Neural cell (in vitro differentiated cells): ENCODE measurements at regions not wholly inside any gene's neighbourhood (a gene's known extent, or its start where the extent isn't known, plus 50 kb on each side); places are given as distances from the start of the nearest gene placed in this dataset.

ENCODE experiments used
- H2AFZ ChIP-seq: fragments of 200-600, 300-800 bp; sonication (generic), shearing (Covaris generic); 2 replicates; pipeline ENCODE4 v1.6.0; 2014; ENCODE audit warnings: low read depth, mild to moderate bottlenecking, antibody characterized with exemption, low read length, moderate library complexity
- H3F3A ChIP-seq: fragments of 200-600 bp; shearing (Covaris generic); 2 replicates; pipeline ENCODE4 v1.6.1; 2016; ENCODE audit warnings: mild to moderate bottlenecking, moderate library complexity, mixed read lengths, antibody characterized with exemption, low read length; ENCODE audit not compliant: insufficient read depth, poor library complexity, severe bottlenecking
- H3K27ac ChIP-seq: fragments of 200-600, 300-800 bp; sonication (generic), shearing (Covaris generic); 2 replicates; pipeline ENCODE4 v1.5.1; 2014; ENCODE audit warnings: mild to moderate bottlenecking, low read length, moderate library complexity
- H3K27me3 ChIP-seq: fragments of 300-800, 200-600 bp; sonication (generic), shearing (Covaris generic); 2 replicates; pipeline ENCODE4 v1.6.0; 2014; ENCODE audit warnings: mild to moderate bottlenecking, low read depth, low read length, moderate library complexity; ENCODE audit not compliant: insufficient read depth
- H3K36me3 ChIP-seq: fragments of 300-800, 200-600 bp; sonication (generic), shearing (Covaris generic); 2 replicates; pipeline ENCODE4 v1.5.1; 2014; ENCODE audit warnings: mild to moderate bottlenecking, antibody characterized with exemption, low read length, moderate library complexity; ENCODE audit not compliant: insufficient read depth
- H3K4me2 ChIP-seq: fragments of 300-800, 200-600 bp; sonication (generic), shearing (Covaris generic); 2 replicates; pipeline ENCODE4 v1.6.0; 2014; ENCODE audit warnings: mild to moderate bottlenecking, low read length
- H3K4me3 ChIP-seq: fragments of 300-800, 200-600 bp; sonication (generic), shearing (Covaris generic); 2 replicates; pipeline ENCODE4 v1.5.1; 2014; ENCODE audit warnings: mild to moderate bottlenecking, low read length, moderate library complexity
- H3K79me2 ChIP-seq: fragments of 200-600 bp; shearing (Covaris generic); replicated peaks from 2 replicates; pipeline ENCODE4 v1.6.0; 2014; ENCODE audit warnings: mild to moderate bottlenecking, low read length, moderate library complexity; ENCODE audit not compliant: insufficient read depth
- H3K9ac ChIP-seq: fragments of 300-800, 200-600 bp; sonication (generic), shearing (Covaris generic); 2 replicates; pipeline ENCODE4 v1.6.1; 2016; ENCODE audit warnings: mild to moderate bottlenecking, low read length, mixed read lengths
- H3K9me2 ChIP-seq: fragments of 200-600 bp; shearing (Covaris generic); 2 replicates; pipeline ENCODE4 v1.6.1; 2016; ENCODE audit warnings: mild to moderate bottlenecking, low read length, mixed read lengths; ENCODE audit not compliant: insufficient read depth
- H3K9me3 ChIP-seq: fragments of 200-600, 300-800 bp; sonication (generic), shearing (Covaris generic); 2 replicates; pipeline ENCODE4 v1.6.1; 2016; ENCODE audit warnings: mild to moderate bottlenecking, mixed run types, low read length, moderate library complexity, mixed read lengths
- H4K20me1 ChIP-seq: fragments of 200-600 bp; shearing (Covaris generic); 2 replicates; pipeline ENCODE4 v1.6.1; 2016; ENCODE audit warnings: mild to moderate bottlenecking, mixed run types; ENCODE audit not compliant: insufficient read depth
- CTCF ChIP-seq: fragments of 450-650 bp; IDR thresholded peaks from 2 replicates; pipeline ENCODE4 v1.5.1; 2014; ENCODE audit warnings: antibody characterized with exemption, mild to moderate bottlenecking, moderate library complexity; ENCODE audit not compliant: poor library complexity, severe bottlenecking
- EP300 ChIP-seq: fragments of 450-650 bp; conservative IDR thresholded peaks from 2 replicates; pipeline ENCODE4 v1.6.1; 2014; ENCODE audit warnings: antibody characterized with exemption, mild to moderate bottlenecking, moderate library complexity; ENCODE audit not compliant: poor library complexity, severe bottlenecking
- EZH2 ChIP-seq: fragments of 200-600, 300-800 bp; shearing (Covaris generic), sonication (generic); IDR thresholded peaks from 2 replicates; pipeline ENCODE4 v1.6.1; 2014; ENCODE audit warnings: antibody characterized with exemption, low read length, borderline replicate concordance, mild to moderate bottlenecking; ENCODE audit not compliant: insufficient read depth, poor library complexity, severe bottlenecking
- MXI1 ChIP-seq: fragments of 450-650 bp; conservative IDR thresholded peaks from 2 replicates; pipeline ENCODE4 v1.6.1; 2014; ENCODE audit warnings: antibody characterized with exemption, mild to moderate bottlenecking; ENCODE audit not compliant: poor library complexity, severe bottlenecking
- POLR2AphosphoS5 ChIP-seq: IDR thresholded peaks from 2 replicates; pipeline ENCODE4 v1.6.1; 2012
- RAD21 ChIP-seq: fragments of 450-650 bp; conservative IDR thresholded peaks from 2 replicates; pipeline ENCODE4 v1.6.1; 2014; ENCODE audit warnings: antibody characterized with exemption, mild to moderate bottlenecking, moderate library complexity
- REST ChIP-seq: IDR thresholded peaks from 2 replicates; pipeline ENCODE4 v1.6.1; 2012; ENCODE audit warnings: borderline replicate concordance
- SMC3 ChIP-seq: fragments of 450-650 bp; conservative IDR thresholded peaks from 2 replicates; pipeline ENCODE4 v1.6.1; 2014; ENCODE audit warnings: antibody characterized with exemption, mild to moderate bottlenecking, moderate library complexity; ENCODE audit not compliant: poor library complexity
- TAF1 ChIP-seq: IDR thresholded peaks from 2 replicates; pipeline ENCODE4 v1.6.1; 2012; ENCODE audit warnings: low read depth

- no peak overlapping the region for H3K4me2 ChIP-seq
- no peak for TF ChIP-seq POLR2AphosphoS5
- no peak for TF ChIP-seq MXI1
- no peak for TF ChIP-seq CTCF
- no peak for TF ChIP-seq REST
- TF ChIP-seq EP300, result no peak
- TF ChIP-seq SMC3, result no peak
- no peak for TF ChIP-seq EZH2
- TF ChIP-seq TAF1, result no peak
- no peak for TF ChIP-seq RAD21
- H3K9ac ChIP-seq, result no peak overlapping the region
- no peak overlapping the region for H2AFZ ChIP-seq
- H3K27ac ChIP-seq, result no peak overlapping the region
- H3K27me3 ChIP-seq, result no peaks in the 10 kb centered on the region
- no peaks in the 10 kb centered on the region for H4K20me1 ChIP-seq
- H3K9me2 ChIP-seq, result no peaks in the 10 kb centered on the region
- no peaks in the 10 kb centered on the region for H3K9me3 ChIP-seq
- H3K4me3 ChIP-seq, result no peak overlapping the region
- H3K79me2 ChIP-seq, result no peaks in the 10 kb centered on the region
- no peaks in the 10 kb centered on the region for H3K36me3 ChIP-seq
- H3F3A ChIP-seq, result no peaks in the 10 kb centered on the region
These were observed 56.2 kb upstream of the EDEM3 start for GRCh38 chr1:184810735-184811343.

GRCh38 chr1:184806296-184806721 lies 51.7 kb upstream of the EDEM3 start:
- Histone ChIP-seq H3K4me3 (no peak overlapping the region), H4K20me1 (no peaks in the 10 kb centered on the region), H3K36me3 (no peaks in the 10 kb centered on the region), H3K27me3 (no peaks in the 10 kb centered on the region), H3F3A (no peaks in the 10 kb centered on the region), H3K9me3 (no peaks in the 10 kb centered on the region), H3K79me2 (no peaks in the 10 kb centered on the region), H3K9ac (no peak overlapping the region), H3K4me2 (no peak overlapping the region), H2AFZ (no peak overlapping the region), H3K27ac (no peak overlapping the region), H3K9me2 (no peaks in the 10 kb centered on the region)
- no peak for TF ChIP-seq POLR2AphosphoS5
- no peak for TF ChIP-seq RAD21
- no peak for TF ChIP-seq EZH2
- TF ChIP-seq MXI1, result no peak
- no peak for TF ChIP-seq TAF1
- no peak for TF ChIP-seq REST
- TF ChIP-seq EP300, result no peak
- TF ChIP-seq CTCF, result no peak
- no peak for TF ChIP-seq SMC3
